Thymus (tissue), 11 donors: ENCODE measurements at regions not wholly inside any gene's neighbourhood (a gene's known extent, or its start where the extent isn't known, plus 50 kb on each side); places are given as distances from the start of the nearest gene placed in this dataset.

ENCODE experiments used
- DNase-seq, 9 donors: peaks; one replicate each; pipeline ENCODE4 v3.0.0-alpha.2; 2013; ENCODE audit warnings: low spot score in 9 of 9, low read depth in 6 of 9, missing footprints in 1 of 9
- H3K27ac ChIP-seq, 2 donors: one replicate each; pipeline ENCODE4 v1.5.1; 2013; ENCODE audit warnings: control low read depth in 1 of 2, low read depth in 1 of 2, low read length in 1 of 2, mild to moderate bottlenecking in 1 of 2, moderate library complexity in 1 of 2
- H3K27me3 ChIP-seq, 2 donors: one replicate each; pipeline ENCODE4 v1.5.1; 2013; ENCODE audit warnings: low read length in 1 of 2; ENCODE audit not compliant: control insufficient read depth in 2 of 2, insufficient read depth in 1 of 2
- H3K36me3 ChIP-seq, 2 donors: one replicate each; pipeline ENCODE4 v1.5.1; 2013; ENCODE audit warnings: low read length in 1 of 2, mild to moderate bottlenecking in 1 of 2, moderate library complexity in 1 of 2; ENCODE audit not compliant: control insufficient read depth in 2 of 2, insufficient read depth in 2 of 2
- H3K4me1 ChIP-seq, 2 donors: one replicate each; pipeline ENCODE4 v1.5.1; 2013; ENCODE audit warnings: low read length in 2 of 2; ENCODE audit not compliant: control insufficient read depth in 2 of 2, insufficient read depth in 2 of 2
- H3K4me3 ChIP-seq, 2 donors: one replicate each; pipeline ENCODE4 v1.5.1; 2013; ENCODE audit warnings: low read length in 2 of 2, control low read depth in 1 of 2, mild to moderate bottlenecking in 1 of 2
- H3K9me3 ChIP-seq, 2 donors: one replicate each; pipeline ENCODE4 v1.5.1; 2013; ENCODE audit warnings: low read length in 1 of 2, mild to moderate bottlenecking in 1 of 2; ENCODE audit not compliant: control insufficient read depth in 2 of 2, insufficient read depth in 1 of 2
- WGBS: extraction: QIAGEN DNeasy Blood & Tissue Kit; methylation state at CpG from one replicate; pipeline ENCODE4 v1.1.7; 2013; 5-methylcytosine and 5-hydroxymethylcytosine counted together
- donor health status: healthy.

- Histone ChIP-seq H3K4me3 (no peak overlapping the region), H3K36me3 (no peaks in the 10 kb centered on the region), H3K27ac (no peak overlapping the region), H3K4me1 (no peaks in the 10 kb centered on the region), H3K9me3 (no peaks in the 10 kb centered on the region), H3K27me3 (no peaks in the 10 kb centered on the region)
- WGBS = 98% methylated on average over 1 of the region's 1 CpG
- DNase-seq = no peak
These were observed 151.5 kb downstream of the TAF11L14 start for GRCh38 chr5:17785774-17786173.

GRCh38 chr5:17788351-17788750 is 154.1 kb downstream of the TAF11L14 start:
- Histone ChIP-seq H3K4me1 (no peaks in the 10 kb centered on the region), H3K4me3 (no peak overlapping the region), H3K36me3 (no peaks in the 10 kb centered on the region), H3K9me3 (no peaks in the 10 kb centered on the region), H3K27ac (no peak overlapping the region), H3K27me3 (no peaks in the 10 kb centered on the region)
- DNase-seq = no peak

GRCh38 chr5:17794201-17794600 is 159.9 kb downstream of the TAF11L14 start:
- no peaks in the 10 kb centered on the region for H3K36me3 ChIP-seq
- H3K9me3 ChIP-seq = no peaks in the 10 kb centered on the region
- H3K4me3 ChIP-seq = no peak overlapping the region
- H3K27me3 ChIP-seq = no peaks in the 10 kb centered on the region
- H3K4me1 ChIP-seq = no peaks in the 10 kb centered on the region
- DNase-seq = no peak
- H3K27ac ChIP-seq = no peak overlapping the region
- 93% methylated on average over 3 of the region's 3 CpGs for WGBS

- Histone ChIP-seq H3K27ac (no peak overlapping the region), H3K4me3 (no peak overlapping the region), H3K4me1 (no peaks in the 10 kb centered on the region), H3K27me3 (no peaks in the 10 kb centered on the region), H3K36me3 (no peaks in the 10 kb centered on the region), H3K9me3 (no peaks in the 10 kb centered on the region)
- 90% methylated on average over 2 of the region's 2 CpGs for WGBS
- DNase-seq = no peak
These were observed 160.6 kb downstream of the TAF11L14 start for GRCh38 chr5:17794815-17795214.

- no peaks in the 10 kb centered on the region for H3K36me3 ChIP-seq
- no peaks in the 10 kb centered on the region for H3K4me1 ChIP-seq
- DNase-seq = no peak
- no peak overlapping the region for H3K4me3 ChIP-seq
- WGBS = 74% methylated on average over 5 of the region's 5 CpGs
- no peaks in the 10 kb centered on the region for H3K27me3 ChIP-seq
- no peak overlapping the region for H3K27ac ChIP-seq
- H3K9me3 ChIP-seq = no peaks in the 10 kb centered on the region
These were observed 161.9 kb downstream of the TAF11L14 start for GRCh38 chr5:17796142-17796541.

DNA sequence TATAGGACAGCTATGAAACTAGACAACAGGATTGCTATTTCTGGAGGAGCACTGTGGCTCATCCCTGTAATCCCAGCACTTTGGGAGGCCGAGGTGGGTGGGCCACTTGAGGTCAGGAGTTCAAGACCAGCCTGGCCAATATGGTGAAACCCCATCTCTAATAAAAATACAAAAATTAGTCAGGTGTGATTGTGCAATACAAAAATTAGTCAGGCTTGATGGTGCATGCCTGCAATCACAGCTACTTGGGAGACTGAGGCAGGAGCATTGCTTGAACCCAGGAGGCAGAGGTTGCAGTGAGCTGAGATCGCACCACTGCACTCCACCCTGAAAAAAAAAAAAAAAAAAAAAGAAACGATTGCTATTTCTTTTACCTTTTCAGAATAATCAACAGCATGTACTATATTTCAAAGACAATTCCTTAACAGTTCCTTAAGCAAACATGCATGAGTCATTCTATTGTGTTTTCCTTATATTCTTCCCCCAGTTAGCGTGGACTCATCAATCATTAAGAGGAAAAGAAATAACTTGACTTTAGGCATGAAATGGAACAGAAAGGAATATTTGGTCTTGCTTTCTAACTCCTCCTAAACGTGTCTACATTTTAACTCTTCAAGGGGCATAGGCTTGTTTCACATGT is 162.6 kb downstream of the TAF11L14 start:
- WGBS = 68% methylated on average over 5 of the region's 5 CpGs
- DNase-seq = no peak
- H3K4me1 ChIP-seq = no peaks in the 10 kb centered on the region
- no peaks in the 10 kb centered on the region for H3K9me3 ChIP-seq
- H3K4me3 ChIP-seq = no peak overlapping the region
- H3K36me3 ChIP-seq = no peaks in the 10 kb centered on the region
- no peak overlapping the region for H3K27ac ChIP-seq
- H3K27me3 ChIP-seq = no peaks in the 10 kb centered on the region

DNA sequence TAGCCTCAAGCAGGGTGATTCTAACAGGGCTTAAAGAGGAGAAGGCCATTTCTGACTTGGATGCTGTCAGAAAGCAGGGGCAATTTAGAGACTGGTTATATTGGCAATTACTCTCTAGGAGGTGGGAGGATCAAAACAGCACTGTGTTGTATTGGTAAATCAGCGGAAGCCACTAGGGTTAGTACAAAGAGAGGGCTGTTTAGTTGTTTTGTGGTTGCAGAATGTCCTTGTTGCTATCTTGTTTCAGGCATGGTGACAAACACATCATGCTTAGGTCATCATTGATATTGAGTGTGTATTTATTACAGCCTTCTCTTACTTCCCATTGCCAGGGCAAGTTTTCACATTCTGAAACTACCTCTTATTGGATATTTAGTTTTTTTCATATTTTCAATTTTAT is 165.3 kb downstream of the TAF11L14 start:
- WGBS = 95% methylated on average over 1 of the region's 1 CpG
- Histone ChIP-seq H3K27ac (no peak overlapping the region), H3K36me3 (no peaks in the 10 kb centered on the region), H3K4me3 (no peak overlapping the region), H3K9me3 (no peaks in the 10 kb centered on the region), H3K27me3 (no peaks in the 10 kb centered on the region), H3K4me1 (no peaks in the 10 kb centered on the region)
- DNase-seq = no peak

GRCh38 chr5:17801595-17801994 is 167.3 kb downstream of the TAF11L14 start:
- 94% methylated on average over 2 of the region's 2 CpGs for WGBS
- Histone ChIP-seq H3K36me3 (no peaks in the 10 kb centered on the region), H3K27ac (no peak overlapping the region), H3K4me3 (no peak overlapping the region), H3K27me3 (no peaks in the 10 kb centered on the region), H3K9me3 (no peaks in the 10 kb centered on the region), H3K4me1 (no peaks in the 10 kb centered on the region)
- DNase-seq = no peak

GRCh38 chr5:17802256-17802655 is 168.0 kb downstream of the TAF11L14 start:
- WGBS = 88% methylated on average over 3 of the region's 3 CpGs
- H3K4me3 ChIP-seq = no peak overlapping the region
- no peak overlapping the region for H3K27ac ChIP-seq
- no peaks in the 10 kb centered on the region for H3K36me3 ChIP-seq
- no peaks in the 10 kb centered on the region for H3K4me1 ChIP-seq
- DNase-seq = no peak
- no peaks in the 10 kb centered on the region for H3K9me3 ChIP-seq
- H3K27me3 ChIP-seq = no peaks in the 10 kb centered on the region

DNA sequence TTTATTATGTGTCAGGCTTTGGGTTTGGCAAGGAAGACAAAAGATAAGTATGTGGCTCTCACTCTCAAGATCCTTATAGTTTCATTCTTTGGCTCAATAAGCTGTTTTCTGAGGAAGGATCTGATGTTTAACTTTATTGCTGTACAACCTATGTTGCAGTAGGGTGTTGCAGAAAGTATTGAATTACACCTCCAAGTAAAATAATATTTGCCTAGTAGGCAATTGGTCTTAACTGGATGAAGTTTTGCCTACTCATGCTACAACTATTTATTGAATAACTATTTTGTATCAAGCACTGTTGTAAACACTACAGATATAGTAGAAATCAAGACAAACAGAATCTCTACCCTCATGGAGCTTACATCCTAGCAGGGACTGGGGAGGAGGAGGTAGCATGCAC is 169.7 kb downstream of the TAF11L14 start:
- H3K27ac ChIP-seq = no peak overlapping the region
- H3K9me3 ChIP-seq = no peaks in the 10 kb centered on the region
- no peaks in the 10 kb centered on the region for H3K27me3 ChIP-seq
- no peaks in the 10 kb centered on the region for H3K36me3 ChIP-seq
- no peak overlapping the region for H3K4me3 ChIP-seq
- H3K4me1 ChIP-seq = no peaks in the 10 kb centered on the region
- no peak for DNase-seq
